HS-5 (cell line): ENCODE measurements at regions not wholly inside any gene's neighbourhood (a gene's known extent, or its start where the extent isn't known, plus 50 kb on each side); places are given as distances from the start of the nearest gene placed in this dataset.
"Not testable (repeated sequence)": the region's sequence is repeated elsewhere in the genome, so short reads cannot be mapped to it uniquely, and the experiment has no call there.

Source experiments
- DNase-seq: peaks from one replicate; pipeline ENCODE4 v3.0.0-alpha.2; 2012; ENCODE audit warnings: low read depth

DNA sequence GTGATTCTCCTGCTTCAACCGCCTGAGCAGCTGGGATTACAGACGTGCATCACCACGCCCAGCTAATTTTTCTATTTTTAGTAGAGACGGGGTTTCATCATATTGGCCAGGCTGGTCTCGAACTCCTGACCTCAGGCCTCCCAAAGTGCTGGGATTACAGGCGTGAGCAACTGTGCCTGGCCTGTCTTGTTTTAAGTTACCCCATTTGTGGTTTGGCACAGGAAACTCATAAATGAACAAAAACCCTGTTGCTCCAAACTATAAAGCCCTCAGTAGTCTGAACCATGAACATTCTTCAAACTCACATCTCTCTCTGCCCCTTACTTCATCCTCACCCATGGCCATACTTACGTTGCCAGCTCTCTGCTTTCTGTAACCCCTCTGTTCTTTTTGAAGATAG lies 61.7 kb downstream of the RHOU start:
- not testable (repeated sequence) for DNase-seq

DNA sequence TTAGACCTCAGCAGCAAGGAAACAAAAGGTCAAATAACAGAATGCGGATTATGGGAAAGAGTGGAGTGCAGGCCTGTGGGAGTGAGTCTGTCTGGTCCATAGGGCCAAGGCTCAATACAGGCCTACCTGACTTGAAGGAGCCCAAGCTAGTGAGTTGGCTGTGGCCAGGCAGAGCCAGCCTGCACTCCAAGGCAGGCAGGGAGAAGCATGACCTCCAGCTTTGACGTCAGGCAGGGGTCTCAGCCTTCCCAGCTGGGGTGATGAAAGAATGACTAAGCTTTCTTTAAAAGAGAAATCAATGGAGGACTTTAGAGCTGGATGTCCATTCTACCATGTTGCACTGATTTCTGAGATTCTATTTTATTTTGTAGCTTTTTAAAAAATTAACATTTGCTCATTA lies 62.8 kb downstream of the RHOU start:
- DNase-seq: no peak

DNA sequence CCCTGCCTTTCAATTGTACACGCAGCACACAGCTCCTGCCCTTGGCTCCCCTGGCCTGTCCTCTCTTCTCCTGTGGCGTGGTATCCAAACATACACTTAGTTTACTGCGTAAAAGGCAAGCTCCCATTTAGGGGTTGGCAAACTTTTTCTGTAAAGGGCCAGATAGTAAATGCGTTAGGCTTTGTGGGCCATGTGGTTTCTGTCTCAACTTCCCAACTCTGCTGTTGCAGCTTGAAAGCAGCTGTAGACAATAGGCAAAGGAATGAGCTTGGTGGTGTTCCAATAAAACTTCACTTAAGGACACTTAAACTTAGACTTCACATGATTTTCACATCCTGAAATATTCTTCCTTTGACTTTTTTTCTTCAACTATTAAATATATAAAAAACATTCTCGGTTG lies 63.3 kb downstream of the RHOU start:
- no peak for DNase-seq

DNA sequence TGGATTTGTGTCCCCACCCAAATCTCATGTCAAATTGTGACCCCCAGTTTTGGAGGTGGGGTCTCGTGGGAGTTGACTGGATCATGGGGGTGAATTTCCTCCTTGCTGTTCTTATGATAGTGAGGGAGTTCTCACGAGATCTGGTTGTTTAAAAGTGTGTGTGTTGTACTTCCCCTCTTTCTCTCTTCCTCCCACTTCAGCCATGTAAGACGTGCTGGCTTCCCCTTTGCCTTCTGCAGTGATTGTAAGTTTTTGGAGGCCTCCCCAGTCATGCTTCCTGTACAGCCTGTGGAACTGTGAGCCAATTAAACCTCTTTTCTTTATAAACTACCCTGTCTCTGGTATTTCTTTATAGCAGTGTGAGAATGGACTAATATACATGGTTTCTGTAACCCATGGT lies 64.6 kb downstream of the RHOU start:
- DNase-seq: no peak

DNA sequence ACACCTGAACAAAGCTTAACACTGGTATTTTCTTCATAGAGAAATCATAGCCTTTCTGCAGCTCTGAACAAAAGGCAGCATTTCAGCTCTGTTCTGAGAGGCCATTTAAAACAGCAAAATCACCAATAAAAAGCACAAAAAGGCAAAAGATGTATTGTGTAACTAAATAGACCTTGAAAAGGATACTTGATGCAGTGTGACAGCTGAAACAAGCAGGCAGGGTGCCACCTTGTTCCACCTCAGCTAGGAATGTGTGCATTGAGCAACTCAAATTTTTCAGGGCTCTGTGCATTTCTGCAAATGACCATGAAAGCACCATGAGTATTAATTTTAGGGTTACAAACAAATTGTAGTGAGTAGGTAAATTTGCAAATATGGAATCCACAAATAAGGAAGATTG lies 65.8 kb downstream of the RHOU start:
- DNase-seq: no peak

DNA sequence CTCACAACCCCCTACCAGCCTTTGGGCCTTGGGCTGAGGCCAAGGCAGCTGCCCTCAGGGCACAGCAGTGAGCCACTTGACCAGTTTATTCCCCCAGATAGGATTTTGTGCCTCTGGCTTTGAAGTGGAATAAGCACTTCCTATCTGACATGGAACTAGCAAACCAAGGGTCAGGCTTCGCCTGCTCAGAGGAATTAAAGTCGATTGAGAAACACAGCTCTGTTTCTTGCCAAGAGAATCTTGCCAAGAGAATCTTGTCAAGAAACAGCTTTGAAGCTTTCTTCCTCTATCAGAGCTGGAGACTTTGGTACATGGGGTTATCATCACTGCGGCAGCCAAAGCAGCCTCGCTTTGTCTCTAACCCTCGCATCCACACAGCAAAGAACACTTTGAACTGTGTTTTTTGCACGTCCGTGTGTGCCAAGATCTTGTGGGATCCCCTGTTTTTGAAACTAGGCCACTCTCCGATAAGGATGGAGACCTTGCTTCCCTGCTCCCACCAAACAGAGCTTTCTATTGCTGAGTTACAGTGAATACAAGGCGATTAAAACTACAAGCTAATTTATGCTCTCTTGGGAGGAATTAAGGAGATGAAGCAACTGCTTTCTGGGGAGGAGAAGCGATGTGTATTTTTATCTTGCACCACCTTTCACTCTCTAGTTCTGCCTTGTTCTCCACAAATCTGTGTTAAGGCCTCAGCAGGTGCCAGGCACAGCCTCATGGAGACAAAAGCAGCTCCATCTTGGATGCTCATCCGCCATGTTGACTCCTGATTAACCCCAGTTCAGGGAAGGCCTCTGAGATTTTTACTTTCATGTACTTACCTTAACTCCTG lies 67.3 kb downstream of the RHOU start:
- DNase-seq: no peak

DNA sequence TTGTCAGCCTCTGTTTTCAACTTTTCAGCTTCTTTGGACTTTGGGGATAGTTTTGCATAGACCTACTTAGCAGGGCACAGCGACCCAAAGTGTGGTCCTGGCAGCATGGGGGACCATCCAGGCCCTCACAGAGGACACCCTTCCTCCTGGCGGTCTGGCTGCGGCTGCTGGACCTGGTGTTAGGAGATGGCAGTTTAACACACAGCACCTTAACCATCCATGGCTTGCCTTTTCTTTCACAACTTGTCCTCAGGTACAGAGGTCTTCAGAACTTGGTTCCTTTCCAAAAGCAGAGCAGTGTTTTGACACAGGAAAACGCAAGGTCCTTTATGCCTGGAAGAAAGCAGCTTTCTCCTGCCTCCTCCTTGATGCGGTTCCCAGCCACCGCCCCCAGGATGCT lies 68.1 kb downstream of the RHOU start:
- DNase-seq: no peak

DNA sequence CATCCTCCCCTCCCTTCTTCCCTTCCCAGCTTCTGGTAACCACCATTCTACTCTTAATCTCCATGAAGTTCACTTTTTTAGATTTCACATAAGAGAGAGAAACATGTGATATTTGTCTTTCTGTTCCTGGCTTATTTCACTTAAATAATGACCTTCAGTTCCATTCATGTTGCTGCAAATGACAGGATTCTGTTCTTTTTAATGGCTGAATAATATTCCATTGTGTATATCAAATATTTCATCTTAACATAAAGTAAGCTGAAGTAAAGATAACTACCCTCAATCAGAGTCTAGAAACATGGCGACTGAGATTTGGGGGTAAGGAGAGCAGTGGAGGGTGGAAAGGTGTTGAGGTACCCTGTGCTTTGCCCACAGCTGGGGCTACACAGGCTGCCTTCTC lies 68.9 kb downstream of the RHOU start:
- no peak for DNase-seq

DNA sequence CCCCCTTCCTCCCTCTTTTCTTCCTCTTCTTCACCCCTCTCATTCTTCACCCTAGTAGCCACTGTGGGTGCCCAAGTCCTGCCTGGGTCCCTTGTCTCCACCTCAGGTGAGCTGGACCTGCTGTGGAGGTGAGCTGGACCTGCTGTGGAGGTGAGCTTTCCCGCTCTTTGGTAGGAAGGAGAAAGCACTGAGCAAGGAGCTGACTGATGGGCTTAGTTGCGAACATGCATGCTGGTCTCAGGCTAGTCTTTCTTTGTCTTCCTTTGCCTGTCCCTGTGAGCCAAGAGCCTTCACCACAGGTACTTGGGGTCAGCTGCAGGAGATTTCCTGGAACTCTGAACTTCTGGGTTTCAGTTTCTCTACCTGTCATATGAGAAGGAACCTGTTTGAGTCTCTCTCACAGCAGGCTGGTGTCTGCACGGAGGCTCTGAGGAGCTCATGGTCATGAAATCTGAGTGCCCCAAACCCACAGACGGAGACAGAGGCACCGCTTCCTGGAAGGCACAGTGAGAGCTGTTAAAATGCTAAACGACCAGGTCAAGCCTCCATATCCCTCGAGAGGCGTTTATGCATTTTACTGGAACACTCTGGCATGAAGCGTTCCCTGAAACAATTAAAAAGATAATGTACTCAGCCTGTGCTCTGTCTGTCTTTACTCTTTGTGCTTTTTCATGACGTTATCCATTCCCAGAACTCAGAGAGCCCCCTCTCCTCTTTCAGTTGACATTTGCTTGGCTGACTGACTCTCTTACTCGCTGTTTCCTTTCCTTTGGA lies 69.5 kb downstream of the RHOU start:
- no peak for DNase-seq

DNA sequence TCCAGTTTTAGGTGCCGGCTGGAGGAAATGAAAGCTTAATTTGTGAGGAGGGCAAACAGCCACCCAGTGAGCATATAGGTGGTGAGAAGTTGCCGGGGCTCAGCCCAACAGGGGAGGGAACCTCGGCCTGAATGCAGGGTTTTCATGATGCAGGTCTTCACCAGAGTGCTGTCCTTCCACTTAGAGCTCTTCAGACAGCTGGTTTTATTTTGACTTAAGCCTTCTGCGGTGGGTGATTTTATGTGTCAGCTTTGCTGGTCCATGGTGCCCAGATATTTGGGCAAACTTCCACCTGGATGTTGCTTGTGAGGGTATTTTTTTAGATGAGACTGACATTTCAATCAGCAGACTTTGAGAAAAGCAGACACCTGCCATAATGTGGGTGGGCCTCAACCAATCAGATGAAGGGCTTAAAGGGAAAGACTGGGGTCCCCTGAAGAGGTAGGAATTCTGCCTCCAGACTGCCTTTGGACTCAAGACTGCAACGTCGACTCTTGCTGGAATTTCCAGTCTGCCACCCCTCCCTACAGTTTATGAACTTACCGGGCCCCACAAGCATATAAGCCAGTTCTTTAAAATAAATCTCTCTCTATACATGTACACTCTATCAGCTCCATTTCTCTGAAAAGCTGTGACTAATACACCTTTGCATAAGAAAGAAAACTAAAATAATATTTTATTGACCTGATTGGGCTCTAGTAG lies 72.8 kb downstream of the RHOU start:
- DNase-seq: no peak

DNA sequence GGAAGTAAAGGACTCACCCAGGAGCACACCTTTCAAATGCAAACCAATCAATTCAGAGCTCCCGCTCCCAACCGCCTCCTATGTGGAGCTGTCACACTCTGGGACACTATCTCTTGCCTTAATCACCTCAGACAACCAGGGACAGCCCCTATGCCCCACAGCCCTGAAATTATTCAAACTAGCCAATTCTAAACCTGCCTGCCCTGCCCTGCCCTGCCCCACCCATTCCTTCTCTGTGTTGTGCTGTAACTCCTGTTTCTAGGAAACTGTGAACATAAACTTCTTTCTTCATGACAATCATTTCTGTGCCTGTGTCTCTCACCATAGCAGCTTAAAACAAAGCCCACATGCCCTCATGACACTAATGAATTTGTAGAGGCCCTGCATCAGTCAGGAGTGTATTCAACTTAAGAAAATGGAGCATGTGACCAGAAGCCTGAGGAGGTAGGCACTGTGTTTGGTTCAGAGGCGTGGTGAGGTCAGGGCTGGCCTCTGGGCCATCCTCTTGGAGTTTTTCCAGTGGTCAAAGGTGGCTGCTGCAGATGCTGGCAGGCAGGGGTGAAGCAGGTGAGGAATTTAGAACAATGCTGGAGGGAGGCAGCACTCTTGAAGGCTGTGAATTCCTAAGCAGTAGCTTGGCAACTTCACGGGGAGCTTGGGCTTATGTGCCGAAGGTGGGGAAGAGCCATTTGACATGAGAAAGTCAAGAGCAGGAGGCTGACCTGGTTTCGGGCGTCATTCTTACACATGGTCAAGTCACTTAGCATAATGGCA lies 74.5 kb downstream of the RHOU start:
- DNase-seq: no peak

DNA sequence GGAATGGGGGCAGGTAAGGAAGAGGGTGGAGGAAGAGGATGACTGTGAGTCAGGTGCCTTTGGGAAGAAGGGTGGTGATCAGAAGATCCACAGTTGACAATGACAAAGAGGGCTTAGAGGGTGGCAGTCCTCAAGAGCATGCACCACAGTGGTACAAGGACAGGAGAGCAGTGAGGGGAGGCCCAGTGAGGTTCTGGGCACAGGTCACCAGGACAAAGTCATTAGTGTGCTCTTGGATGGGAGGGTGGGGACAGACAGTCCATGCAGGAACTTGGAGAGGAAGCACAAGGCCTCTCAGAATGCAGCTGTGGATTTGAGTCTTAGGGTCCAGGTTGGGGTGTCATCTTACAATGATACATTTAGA lies 75.1 kb downstream of the RHOU start:
- DNase-seq: no peak

DNA sequence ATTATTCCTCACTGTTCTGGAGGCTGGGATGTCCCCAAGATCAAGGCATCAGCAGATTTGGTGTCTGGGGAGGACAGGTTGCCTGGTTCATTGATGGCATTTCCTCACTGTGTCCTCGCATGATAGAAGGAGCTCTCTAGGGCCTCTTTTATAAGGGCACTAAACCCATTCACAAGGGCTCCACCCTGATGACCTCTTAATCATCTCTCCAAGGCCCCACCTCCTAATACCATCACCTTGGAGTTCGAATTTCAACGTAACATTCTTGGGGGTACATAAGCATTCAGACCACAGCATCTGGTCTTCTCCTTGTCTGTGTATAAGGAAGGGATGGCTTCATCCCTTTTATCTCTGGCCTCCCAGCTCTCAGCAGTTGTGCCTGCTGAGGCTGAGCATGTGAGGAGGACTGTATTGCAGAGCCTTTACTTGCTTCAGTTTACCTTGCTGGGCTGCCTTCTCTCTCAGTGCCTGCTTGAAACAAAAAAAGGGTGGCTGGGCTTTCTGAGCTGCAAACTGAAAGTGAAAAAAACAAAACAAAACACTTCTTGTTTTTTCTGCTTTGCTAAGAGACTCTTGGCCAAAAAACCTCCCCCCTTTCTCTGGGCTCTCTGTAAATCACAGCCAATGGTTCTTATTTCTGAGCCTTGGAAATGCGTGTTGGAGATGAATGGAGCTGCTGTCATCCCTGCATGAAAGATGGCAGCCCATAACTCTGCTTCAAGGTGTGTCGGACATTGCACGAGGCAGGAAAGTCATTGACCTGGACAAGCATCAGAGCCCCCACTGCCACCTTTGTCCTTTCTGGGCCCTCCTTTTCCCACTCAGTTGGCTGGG lies 75.8 kb downstream of the RHOU start:
- no peak for DNase-seq

DNA sequence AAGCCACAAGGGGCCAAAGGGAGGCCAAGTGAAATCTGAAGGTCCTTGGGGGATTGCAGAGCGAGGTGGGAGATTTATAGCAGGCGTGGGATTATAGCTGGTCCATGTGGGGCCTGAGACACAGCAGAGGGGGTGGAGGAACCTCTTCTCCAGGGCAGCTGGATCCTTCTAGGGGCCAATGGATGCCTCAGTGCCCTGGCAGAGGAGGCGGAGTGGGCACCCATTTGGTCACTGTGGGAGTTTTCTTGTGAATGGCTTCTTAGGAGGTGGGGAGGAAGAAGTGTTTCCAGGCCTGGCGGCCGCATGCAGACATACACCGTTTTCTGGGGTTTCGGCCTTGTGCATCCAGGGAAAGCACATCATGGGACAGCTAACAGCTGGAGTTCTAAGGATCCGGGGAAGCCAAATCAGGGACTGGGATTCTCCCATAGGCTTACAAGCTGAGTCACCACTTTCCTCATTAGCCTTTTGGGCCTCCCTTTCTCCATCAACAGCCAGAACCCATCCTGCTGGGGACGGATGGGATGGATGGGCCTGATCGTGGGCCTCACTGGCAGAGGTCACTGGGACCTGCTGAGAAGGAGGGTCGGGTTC lies 76.5 kb downstream of the RHOU start:
- no peak for DNase-seq

DNA sequence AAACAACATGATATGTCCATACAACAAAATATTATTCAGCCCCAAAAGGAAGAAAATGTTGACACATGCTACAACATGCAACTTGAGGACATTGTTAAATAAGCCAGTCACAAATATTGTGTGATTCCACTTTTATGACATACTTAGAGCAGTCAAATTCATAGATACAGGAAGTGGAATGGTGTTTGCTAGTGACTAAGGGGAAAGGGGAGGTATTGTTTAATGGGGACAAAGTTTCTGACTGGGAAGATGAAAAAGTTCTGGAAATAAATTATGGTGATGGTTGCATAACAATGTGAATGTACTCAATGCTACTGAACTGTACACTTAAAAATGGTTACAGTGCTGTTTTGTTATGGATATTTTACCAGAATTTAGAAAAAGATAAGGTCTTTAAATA lies 77.7 kb downstream of the RHOU start:
- DNase-seq: no peak

DNA sequence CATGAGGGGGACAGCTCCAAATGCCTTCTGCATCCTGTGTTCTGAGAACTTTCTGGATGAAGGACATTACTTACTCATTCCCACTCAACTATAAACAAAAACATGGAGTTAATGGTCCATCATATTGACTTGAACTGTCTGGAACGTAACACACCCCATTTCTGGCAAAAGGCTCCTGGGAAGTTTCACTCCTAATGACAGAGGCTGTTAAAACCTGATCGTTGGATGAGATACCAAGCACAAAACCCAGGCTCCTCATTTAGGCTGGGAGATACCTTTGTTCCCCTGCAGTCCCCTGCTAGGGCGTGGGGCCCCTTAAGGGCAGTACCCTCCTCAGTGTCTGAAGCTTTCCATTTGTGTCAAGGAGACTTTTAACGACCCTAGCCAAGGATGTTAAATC lies 78.9 kb downstream of the RHOU start:
- no peak for DNase-seq

DNA sequence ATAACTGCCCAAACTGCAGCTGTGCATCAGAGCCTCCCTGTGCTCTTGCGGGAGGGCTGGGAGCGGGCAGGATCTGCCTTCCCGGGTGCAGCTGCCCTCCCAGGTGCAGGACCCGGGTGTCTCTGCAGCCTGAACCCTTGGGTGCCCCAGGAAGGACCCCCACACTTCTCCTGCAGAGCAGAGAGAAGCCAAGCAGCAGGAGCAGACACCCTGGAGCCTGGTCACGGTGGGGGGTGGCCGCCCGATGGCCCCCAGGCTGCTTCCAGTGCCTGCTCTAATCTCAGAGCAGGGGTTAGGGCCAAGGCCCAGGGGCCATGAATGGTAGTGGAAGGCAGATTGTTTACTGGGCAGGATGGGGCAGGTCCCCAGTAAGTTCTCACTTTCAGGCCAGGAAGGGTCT lies 83.0 kb downstream of the RHOU start:
- DNase-seq: no peak

DNA sequence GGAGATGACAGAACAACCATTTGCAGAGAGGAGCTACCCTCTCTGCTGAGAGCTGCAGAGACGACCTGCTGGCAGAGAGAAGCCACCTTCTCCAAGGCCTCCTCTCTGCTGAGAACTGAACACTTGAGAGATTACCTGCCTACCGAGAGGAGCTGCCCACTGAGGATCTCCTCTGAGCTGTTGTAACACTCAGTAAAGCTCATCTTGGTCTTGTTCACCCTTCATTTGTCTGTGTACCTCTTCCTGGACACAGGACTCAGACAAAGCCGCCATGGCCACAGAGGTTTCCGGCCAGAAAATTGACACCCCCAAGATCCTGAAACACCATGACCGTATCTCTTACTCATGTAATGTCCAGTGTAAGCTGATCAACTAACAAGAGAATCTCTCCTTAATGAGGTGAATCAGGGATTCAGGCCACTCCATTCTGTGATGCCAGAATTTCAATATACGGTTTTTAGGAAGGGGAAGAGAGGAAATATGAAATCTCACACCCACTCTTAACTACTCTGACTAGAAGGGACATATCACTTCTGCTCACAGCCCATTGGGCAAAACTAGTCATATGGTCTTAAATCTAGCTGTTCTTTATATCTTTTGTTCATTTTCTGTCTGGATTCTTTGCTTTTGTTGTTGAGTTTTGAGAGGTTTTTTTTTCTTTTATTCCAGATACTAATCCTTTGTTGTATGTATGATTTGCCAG lies 83.8 kb downstream of the RHOU start:
- no peak for DNase-seq

DNA sequence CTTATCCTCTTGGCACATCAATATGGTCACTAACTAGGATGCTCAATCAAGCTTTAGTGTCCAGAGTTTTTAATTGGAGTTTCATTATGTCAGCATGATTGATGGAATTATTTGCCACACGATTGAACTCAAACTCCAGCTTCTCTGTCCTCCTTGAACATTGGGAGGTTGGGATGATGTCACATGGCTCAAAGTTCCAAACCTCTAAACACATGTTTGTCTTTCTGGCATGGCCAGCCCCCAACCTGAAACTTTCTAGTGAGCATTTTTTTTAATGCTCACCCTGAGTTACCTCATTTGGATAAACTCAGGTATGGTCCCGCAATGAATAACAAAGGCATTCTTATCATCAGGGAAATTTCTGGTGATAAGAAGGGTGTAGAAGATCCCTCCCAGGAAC lies 86.0 kb downstream of the RHOU start:
- no peak for DNase-seq

DNA sequence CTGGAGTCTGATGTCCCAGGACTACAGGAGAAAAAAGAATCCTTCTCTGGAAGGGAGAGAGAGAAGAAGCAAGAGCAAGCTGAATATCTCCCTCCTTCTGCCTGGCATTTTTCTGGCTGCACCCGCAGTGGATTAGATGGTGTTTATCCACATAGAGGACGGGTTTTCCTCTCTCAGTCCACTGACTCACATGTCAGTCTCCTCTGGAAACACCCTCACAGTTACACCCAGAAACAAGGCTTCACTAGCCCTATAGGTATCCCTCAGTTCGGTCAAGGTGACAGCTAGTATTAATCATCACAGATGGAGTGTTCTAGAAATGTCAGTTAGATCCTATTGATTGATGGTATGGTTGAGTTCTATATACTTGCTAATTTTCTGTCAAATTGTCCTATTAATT lies 87.9 kb downstream of the RHOU start:
- DNase-seq: no peak
